Gastroesophageal sphincter (tissue), 3 donors: ENCODE measurements at regions not wholly inside any gene's neighbourhood (a gene's known extent, or its start where the extent isn't known, plus 50 kb on each side); places are given as distances from the start of the nearest gene placed in this dataset.

Source experiments
- EP300 ChIP-seq: sonication (generic); formaldehyde crosslinking; IDR thresholded peaks from one replicate; pipeline ENCODE4 v1.6.1; 2017; ENCODE audit warnings: antibody characterized with exemption, mild to moderate bottlenecking
- POLR2A ChIP-seq, 2 donors: fragments of 450-650 bp; IDR thresholded peaks; one replicate each; pipeline ENCODE4 v1.6.1; 2017; ENCODE audit warnings: antibody characterized with exemption in 2 of 2, mild to moderate bottlenecking in 2 of 2, moderate library complexity in 1 of 2
- POLR2AphosphoS5 ChIP-seq: sonication (generic); formaldehyde crosslinking; IDR thresholded peaks from one replicate; pipeline ENCODE4 v1.6.1; 2017; ENCODE audit warnings: antibody characterized with exemption
- TF ChIP-seq, protein P1 (sequence below), 4 experiments: fragments of 200-600 bp in 2 of 4; fragments of 450-650 bp in 2 of 4; sonication (generic) in 1 of 4; IDR thresholded peaks; one replicate each; pipeline ENCODE4 v1.5.1; 2017 to 2019; ENCODE audit warnings: antibody characterized with exemption in 4 of 4, mild to moderate bottlenecking in 2 of 4, moderate library complexity in 2 of 4

DNA sequence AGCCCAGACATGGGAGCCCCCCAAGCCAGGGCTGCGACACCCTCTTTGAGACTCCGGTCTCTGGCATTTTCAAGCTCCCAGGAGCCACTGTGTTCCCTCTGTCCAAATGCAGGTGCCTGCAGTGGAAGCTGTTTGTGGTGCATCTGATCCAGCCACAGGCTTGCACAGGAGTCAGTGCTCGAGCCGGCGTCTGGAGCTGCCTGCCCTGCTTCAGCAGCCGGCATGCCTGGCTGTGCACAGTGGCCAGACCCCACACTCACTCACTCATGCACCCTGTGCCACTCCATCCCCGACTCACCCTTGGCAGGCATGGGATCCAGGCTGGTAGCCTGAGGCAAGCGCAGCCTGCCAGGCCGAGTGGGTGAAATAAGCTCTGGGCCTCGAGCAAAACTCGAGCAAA, 555.0 kb upstream of the CCDC54 start:
- TF ChIP-seq, protein P1, sequence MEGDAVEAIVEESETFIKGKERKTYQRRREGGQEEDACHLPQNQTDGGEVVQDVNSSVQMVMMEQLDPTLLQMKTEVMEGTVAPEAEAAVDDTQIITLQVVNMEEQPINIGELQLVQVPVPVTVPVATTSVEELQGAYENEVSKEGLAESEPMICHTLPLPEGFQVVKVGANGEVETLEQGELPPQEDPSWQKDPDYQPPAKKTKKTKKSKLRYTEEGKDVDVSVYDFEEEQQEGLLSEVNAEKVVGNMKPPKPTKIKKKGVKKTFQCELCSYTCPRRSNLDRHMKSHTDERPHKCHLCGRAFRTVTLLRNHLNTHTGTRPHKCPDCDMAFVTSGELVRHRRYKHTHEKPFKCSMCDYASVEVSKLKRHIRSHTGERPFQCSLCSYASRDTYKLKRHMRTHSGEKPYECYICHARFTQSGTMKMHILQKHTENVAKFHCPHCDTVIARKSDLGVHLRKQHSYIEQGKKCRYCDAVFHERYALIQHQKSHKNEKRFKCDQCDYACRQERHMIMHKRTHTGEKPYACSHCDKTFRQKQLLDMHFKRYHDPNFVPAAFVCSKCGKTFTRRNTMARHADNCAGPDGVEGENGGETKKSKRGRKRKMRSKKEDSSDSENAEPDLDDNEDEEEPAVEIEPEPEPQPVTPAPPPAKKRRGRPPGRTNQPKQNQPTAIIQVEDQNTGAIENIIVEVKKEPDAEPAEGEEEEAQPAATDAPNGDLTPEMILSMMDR (IDR thresholded peaks at IDR 0.05) = no peak
- no peak for TF ChIP-seq POLR2A (IDR thresholded peaks at IDR 0.05)
- no peak for TF ChIP-seq POLR2AphosphoS5
- TF ChIP-seq EP300 = no peak
